ENCODE measurements at regions not wholly inside any gene's neighbourhood (a gene's known extent, or its start where the extent isn't known, plus 50 kb on each side); places are given as distances from the start of the nearest gene placed in this dataset.

DNA sequence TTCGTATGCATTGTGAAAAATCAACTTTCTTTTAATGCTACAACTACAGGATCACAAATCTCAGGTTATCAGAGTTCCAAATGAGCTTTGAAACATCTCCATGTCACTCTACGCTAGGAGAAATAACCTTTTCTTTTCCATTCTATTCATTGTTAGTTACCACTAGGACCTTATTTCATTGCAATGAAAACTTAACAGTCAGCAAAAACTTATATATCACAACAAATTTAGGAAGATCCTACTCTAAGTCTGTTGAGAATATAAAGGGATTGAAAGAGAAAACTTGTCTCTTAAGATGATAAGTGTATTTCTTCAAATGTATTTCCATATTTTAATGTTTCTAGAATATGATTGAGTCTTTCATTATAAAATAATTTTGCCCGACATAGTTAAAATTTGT, 539.1 kb downstream of the TMTC2 start:
- TF ChIP-seq, protein P1, sequence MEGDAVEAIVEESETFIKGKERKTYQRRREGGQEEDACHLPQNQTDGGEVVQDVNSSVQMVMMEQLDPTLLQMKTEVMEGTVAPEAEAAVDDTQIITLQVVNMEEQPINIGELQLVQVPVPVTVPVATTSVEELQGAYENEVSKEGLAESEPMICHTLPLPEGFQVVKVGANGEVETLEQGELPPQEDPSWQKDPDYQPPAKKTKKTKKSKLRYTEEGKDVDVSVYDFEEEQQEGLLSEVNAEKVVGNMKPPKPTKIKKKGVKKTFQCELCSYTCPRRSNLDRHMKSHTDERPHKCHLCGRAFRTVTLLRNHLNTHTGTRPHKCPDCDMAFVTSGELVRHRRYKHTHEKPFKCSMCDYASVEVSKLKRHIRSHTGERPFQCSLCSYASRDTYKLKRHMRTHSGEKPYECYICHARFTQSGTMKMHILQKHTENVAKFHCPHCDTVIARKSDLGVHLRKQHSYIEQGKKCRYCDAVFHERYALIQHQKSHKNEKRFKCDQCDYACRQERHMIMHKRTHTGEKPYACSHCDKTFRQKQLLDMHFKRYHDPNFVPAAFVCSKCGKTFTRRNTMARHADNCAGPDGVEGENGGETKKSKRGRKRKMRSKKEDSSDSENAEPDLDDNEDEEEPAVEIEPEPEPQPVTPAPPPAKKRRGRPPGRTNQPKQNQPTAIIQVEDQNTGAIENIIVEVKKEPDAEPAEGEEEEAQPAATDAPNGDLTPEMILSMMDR (IDR thresholded peaks at IDR 0.05; ENCODE audit: low read length): no peak
- no peak for TF ChIP-seq EZH2 (IDR thresholded peaks at IDR 0.05; ENCODE audit: borderline replicate concordance, low read length)
